SU-DHL-6 (cell line): ENCODE measurements at regions not wholly inside any gene's neighbourhood (a gene's known extent, or its start where the extent isn't known, plus 50 kb on each side); places are given as distances from the start of the nearest gene placed in this dataset.

ENCODE experiments used
- CTCF ChIP-seq: fragments of 200-600 bp; sonication (generic); IDR thresholded peaks from one replicate; pipeline ENCODE4 v1.5.1; 2017; ENCODE audit warnings: antibody characterized with exemption, mild to moderate bottlenecking, low read length, moderate library complexity; ENCODE audit not compliant: insufficient read depth, poor library complexity, severe bottlenecking
- EZH2phosphoT487 ChIP-seq: fragments of 200-600 bp; sonication (generic), shearing (Covaris generic); conservative IDR thresholded peaks from 2 replicates; pipeline ENCODE4 v1.6.1; 2018; ENCODE audit warnings: mild to moderate bottlenecking, antibody characterized with exemption, low read length, moderate library complexity, mixed read lengths

DNA sequence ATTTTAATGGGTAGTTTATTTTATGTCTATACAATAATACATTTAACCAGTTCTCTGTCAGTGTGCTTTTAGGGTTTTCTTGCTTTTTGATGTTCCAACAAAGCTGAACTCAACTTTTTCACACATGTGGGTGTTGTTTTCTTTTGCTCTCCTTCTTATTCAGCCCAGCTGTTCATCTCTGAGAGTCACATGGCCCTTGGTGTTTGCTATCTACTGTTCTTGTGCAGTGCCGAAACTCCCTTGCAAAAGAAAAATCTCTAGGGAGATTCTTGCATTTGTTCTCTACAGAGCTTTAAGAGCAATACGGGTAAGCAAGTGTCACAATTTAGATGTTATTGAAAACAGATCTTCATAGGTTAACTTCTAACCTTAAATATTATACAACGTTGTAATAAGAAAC lies 281.1 kb upstream of the CXADR start:
- no peak for TF ChIP-seq EZH2phosphoT487
- TF ChIP-seq CTCF = no peak
